ENCODE measurements at regions not wholly inside any gene's neighbourhood (a gene's known extent, or its start where the extent isn't known, plus 50 kb on each side); places are given as distances from the start of the nearest gene placed in this dataset.

- no peak for TF ChIP-seq POLR2A (IDR thresholded peaks at IDR 0.05)
- TF ChIP-seq, protein P1, sequence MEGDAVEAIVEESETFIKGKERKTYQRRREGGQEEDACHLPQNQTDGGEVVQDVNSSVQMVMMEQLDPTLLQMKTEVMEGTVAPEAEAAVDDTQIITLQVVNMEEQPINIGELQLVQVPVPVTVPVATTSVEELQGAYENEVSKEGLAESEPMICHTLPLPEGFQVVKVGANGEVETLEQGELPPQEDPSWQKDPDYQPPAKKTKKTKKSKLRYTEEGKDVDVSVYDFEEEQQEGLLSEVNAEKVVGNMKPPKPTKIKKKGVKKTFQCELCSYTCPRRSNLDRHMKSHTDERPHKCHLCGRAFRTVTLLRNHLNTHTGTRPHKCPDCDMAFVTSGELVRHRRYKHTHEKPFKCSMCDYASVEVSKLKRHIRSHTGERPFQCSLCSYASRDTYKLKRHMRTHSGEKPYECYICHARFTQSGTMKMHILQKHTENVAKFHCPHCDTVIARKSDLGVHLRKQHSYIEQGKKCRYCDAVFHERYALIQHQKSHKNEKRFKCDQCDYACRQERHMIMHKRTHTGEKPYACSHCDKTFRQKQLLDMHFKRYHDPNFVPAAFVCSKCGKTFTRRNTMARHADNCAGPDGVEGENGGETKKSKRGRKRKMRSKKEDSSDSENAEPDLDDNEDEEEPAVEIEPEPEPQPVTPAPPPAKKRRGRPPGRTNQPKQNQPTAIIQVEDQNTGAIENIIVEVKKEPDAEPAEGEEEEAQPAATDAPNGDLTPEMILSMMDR (IDR thresholded peaks at IDR 0.05 in 4 of 5, conservative IDR thresholded peaks at IDR 0.05 in 1 of 5), result no peak
Measured at GRCh38 chr5:106874974-106875373, 795.8 kb downstream of the EFNA5 start.
